Cardiac muscle cell (in vitro differentiated cells and primary cell): ENCODE measurements at regions not wholly inside any gene's neighbourhood (a gene's known extent, or its start where the extent isn't known, plus 50 kb on each side); places are given as distances from the start of the nearest gene placed in this dataset.
"Not testable (repeated sequence)": the region's sequence is repeated elsewhere in the genome, so short reads cannot be mapped to it uniquely, and the experiment has no call there.

Experiments
- DNase-seq, 2 donors: peaks; one replicate each; pipeline versions ENCODE4 v3.0.0 to v3.0.0-alpha.2; 2010 to 2017; ENCODE audit warnings: low read depth in 1 of 2, low spot score in 1 of 2
- H3K27ac ChIP-seq: fragments of 200-600 bp; sonication (generic); 2 replicates; pipeline ENCODE4 v1.5.1; 2016
- H3K27me3 ChIP-seq: fragments of 200-600 bp; sonication (generic); 2 replicates; pipeline ENCODE4 v1.6.0; 2016; ENCODE audit warnings: control low read depth
- H3K36me3 ChIP-seq: fragments of 200-600 bp; sonication (generic); 2 replicates; pipeline ENCODE4 v1.5.1; 2016; ENCODE audit warnings: control low read depth
- H3K4me1 ChIP-seq: fragments of 200-600 bp; sonication (generic); 2 replicates; pipeline ENCODE4 v1.8.1; 2017; ENCODE audit warnings: low read depth, mild to moderate bottlenecking, mixed run types
- H3K4me3 ChIP-seq: fragments of 200-600 bp; sonication (generic); 2 replicates; pipeline ENCODE4 v1.5.1; 2016; ENCODE audit warnings: mild to moderate bottlenecking
- H3K9me3 ChIP-seq: fragments of 200-600 bp; sonication (generic); 2 replicates; pipeline ENCODE4 v1.5.1; 2017; ENCODE audit warnings: low read depth, mild to moderate bottlenecking, control low read depth
- CTCF ChIP-seq: IDR thresholded peaks from 2 replicates; pipeline ENCODE4 v1.5.1; 2012; ENCODE audit warnings: low read depth, mild to moderate bottlenecking, low read length

GRCh38 chr1:187038784-187039183 lies 210.0 kb downstream of the PLA2G4A start:
- Histone ChIP-seq H3K9me3 (no peaks in the 10 kb centered on the region), H3K36me3 (no peaks in the 10 kb centered on the region), H3K4me1 (peaks cover 7% of the 10 kb centered on the region), H3K27me3 (no peaks in the 10 kb centered on the region), H3K4me3 (no peak overlapping the region), H3K27ac (no peak overlapping the region)
- peak in 1 of 2 donors; percentile 46 for DNase-seq
- no peak for TF ChIP-seq CTCF

GRCh38 chr1:187041104-187041503 lies 212.4 kb downstream of the PLA2G4A start:
- Histone ChIP-seq H3K27me3 (no peaks in the 10 kb centered on the region), H3K4me3 (no peak overlapping the region), H3K36me3 (no peaks in the 10 kb centered on the region), H3K4me1 (no peaks in the 10 kb centered on the region), H3K9me3 (no peaks in the 10 kb centered on the region), H3K27ac (no peak overlapping the region)
- TF ChIP-seq CTCF: no peak
- no peak for DNase-seq

GRCh38 chr1:187042538-187042937 lies 213.8 kb downstream of the PLA2G4A start:
- Histone ChIP-seq H3K27ac (no peak overlapping the region), H3K27me3 (no peaks in the 10 kb centered on the region), H3K36me3 (no peaks in the 10 kb centered on the region), H3K9me3 (no peaks in the 10 kb centered on the region), H3K4me3 (no peak overlapping the region), H3K4me1 (no peaks in the 10 kb centered on the region)
- no peak for DNase-seq
- TF ChIP-seq CTCF: no peak

- not testable (repeated sequence) for H3K27ac ChIP-seq, H3K4me3 ChIP-seq, H3K9me3 ChIP-seq, H3K4me1 ChIP-seq, H3K27me3 ChIP-seq, H3K36me3 ChIP-seq, DNase-seq
These were observed 214.7 kb downstream of the PLA2G4A start for GRCh38 chr1:187043433-187043832.

- DNase-seq: no peak
- H3K4me3 ChIP-seq: no peak overlapping the region
- H3K36me3 ChIP-seq: no peaks in the 10 kb centered on the region
- H3K27ac ChIP-seq: no peak overlapping the region
- no peaks in the 10 kb centered on the region for H3K4me1 ChIP-seq
- H3K9me3 ChIP-seq: no peaks in the 10 kb centered on the region
- no peak for TF ChIP-seq CTCF
- no peaks in the 10 kb centered on the region for H3K27me3 ChIP-seq
These were observed 215.7 kb downstream of the PLA2G4A start for GRCh38 chr1:187044411-187044810.

- Histone ChIP-seq H3K4me3 (no peak overlapping the region), H3K36me3 (no peaks in the 10 kb centered on the region), H3K27me3 (no peaks in the 10 kb centered on the region), H3K9me3 (no peaks in the 10 kb centered on the region), H3K4me1 (no peaks in the 10 kb centered on the region), H3K27ac (no peak overlapping the region)
- TF ChIP-seq CTCF: no peak
- no peak for DNase-seq
These were observed 216.6 kb downstream of the PLA2G4A start for GRCh38 chr1:187045371-187045770.
